ENCODE measurements at regions not wholly inside any gene's neighbourhood (a gene's known extent, or its start where the extent isn't known, plus 50 kb on each side); places are given as distances from the start of the nearest gene placed in this dataset.

DNA sequence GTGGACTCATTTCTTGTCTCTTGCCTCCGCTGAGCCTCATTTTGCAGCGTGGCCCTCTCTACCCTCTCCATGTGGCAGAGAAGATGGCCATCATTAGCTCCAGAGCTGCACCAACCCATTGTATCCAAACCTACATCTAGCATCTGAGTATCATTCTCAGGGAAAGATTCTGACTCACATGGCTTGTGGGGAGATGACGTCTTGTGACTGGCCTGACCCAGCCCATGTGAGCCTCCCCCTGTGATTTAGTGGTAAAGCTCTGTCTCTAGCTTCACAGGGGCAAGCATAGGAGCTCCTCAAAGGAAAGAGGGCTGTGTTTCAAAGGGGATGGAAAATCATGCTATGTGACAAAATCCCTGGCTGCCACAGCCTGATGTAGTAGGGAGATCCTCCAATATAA is 87.4 kb upstream of the RBMS1 start:
- peak; percentile 83 for DNase-seq
- H3K27ac ChIP-seq = no peak overlapping the region

DNA sequence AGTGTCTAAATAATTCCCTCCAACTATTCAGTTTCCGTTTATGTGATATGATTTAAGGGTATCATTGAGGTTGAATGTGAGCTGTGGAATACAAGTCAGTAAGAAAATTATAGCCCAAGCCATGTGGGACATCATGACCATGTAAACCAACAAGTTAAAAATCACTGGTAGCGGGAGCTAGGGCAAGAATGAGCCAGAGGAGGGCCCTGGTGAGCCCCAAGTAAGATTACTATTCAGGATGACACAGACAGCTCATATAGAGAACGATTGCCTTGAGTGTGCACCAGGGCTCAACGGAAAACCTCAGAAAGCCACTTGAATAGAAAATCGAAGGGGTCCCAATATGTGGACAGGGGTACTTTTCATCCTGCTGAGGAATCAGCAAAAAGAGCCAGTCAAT is 87.8 kb upstream of the RBMS1 start:
- TF ChIP-seq, protein P1, sequence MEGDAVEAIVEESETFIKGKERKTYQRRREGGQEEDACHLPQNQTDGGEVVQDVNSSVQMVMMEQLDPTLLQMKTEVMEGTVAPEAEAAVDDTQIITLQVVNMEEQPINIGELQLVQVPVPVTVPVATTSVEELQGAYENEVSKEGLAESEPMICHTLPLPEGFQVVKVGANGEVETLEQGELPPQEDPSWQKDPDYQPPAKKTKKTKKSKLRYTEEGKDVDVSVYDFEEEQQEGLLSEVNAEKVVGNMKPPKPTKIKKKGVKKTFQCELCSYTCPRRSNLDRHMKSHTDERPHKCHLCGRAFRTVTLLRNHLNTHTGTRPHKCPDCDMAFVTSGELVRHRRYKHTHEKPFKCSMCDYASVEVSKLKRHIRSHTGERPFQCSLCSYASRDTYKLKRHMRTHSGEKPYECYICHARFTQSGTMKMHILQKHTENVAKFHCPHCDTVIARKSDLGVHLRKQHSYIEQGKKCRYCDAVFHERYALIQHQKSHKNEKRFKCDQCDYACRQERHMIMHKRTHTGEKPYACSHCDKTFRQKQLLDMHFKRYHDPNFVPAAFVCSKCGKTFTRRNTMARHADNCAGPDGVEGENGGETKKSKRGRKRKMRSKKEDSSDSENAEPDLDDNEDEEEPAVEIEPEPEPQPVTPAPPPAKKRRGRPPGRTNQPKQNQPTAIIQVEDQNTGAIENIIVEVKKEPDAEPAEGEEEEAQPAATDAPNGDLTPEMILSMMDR (IDR thresholded peaks at IDR 0.05; ENCODE audit: low read depth, low read length, missing control alignments) = peak; percentile 25
- DNase-seq = no peak
- H3K36me3 ChIP-seq (replicated peaks) = no peaks in the 10 kb centered on the region
- no peak overlapping the region for H3K27ac ChIP-seq
- H3K27me3 ChIP-seq (replicated peaks) = no peaks in the 10 kb centered on the region
- in situ Hi-C loops (cut with HindIII; ENCODE audit: low pct_ligation_motif_present, low sequenced_read_pairs) = no loop called here
- H3K4me3 ChIP-seq (ENCODE audit: low read depth, low read length) = no peak overlapping the region

More for the DNA sequence above, 87.4 kb upstream of the RBMS1 start:
- Histone ChIP-seq H3K36me3 (replicated peaks) (no peaks in the 10 kb centered on the region), H3K4me3 (ENCODE audit: low read depth, low read length) (no peak overlapping the region), H3K27me3 (replicated peaks) (no peaks in the 10 kb centered on the region)
- TF ChIP-seq, protein P1 (IDR thresholded peaks at IDR 0.05; ENCODE audit: low read depth, low read length, missing control alignments) = no peak
- in situ Hi-C loops (cut with HindIII; ENCODE audit: low pct_ligation_motif_present, low sequenced_read_pairs) = no loop called here

DNA sequence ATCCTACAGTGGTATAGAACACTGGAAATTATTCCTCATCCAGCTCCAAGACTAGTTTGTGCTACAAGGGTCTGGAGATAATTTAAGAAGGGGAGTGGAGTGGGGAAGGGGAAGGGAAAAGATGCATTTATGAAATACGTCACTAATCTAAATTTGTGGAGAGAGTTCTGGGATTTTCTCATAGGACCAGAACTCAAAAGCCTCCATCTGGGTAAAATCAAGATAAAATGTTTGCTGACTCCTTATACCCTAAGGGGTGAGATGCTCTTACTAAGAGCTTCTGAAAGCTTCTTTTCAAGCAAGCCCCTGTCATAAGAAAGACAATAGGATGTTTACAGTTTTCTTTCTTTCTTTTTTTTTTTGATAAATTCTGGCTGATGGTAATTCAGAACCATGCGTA is 88.5 kb upstream of the RBMS1 start:
- no peaks in the 10 kb centered on the region for H3K36me3 ChIP-seq (replicated peaks)
- H3K27ac ChIP-seq = peak overlapping the region; percentile 64
- H3K4me3 ChIP-seq (ENCODE audit: low read depth, low read length) = no peak overlapping the region
- TF ChIP-seq, protein P1 (IDR thresholded peaks at IDR 0.05; ENCODE audit: low read depth, low read length, missing control alignments) = no peak
- no peaks in the 10 kb centered on the region for H3K27me3 ChIP-seq (replicated peaks)
- DNase-seq = no peak
- in situ Hi-C loops (cut with HindIII; ENCODE audit: low pct_ligation_motif_present, low sequenced_read_pairs) = no loop called here

DNA sequence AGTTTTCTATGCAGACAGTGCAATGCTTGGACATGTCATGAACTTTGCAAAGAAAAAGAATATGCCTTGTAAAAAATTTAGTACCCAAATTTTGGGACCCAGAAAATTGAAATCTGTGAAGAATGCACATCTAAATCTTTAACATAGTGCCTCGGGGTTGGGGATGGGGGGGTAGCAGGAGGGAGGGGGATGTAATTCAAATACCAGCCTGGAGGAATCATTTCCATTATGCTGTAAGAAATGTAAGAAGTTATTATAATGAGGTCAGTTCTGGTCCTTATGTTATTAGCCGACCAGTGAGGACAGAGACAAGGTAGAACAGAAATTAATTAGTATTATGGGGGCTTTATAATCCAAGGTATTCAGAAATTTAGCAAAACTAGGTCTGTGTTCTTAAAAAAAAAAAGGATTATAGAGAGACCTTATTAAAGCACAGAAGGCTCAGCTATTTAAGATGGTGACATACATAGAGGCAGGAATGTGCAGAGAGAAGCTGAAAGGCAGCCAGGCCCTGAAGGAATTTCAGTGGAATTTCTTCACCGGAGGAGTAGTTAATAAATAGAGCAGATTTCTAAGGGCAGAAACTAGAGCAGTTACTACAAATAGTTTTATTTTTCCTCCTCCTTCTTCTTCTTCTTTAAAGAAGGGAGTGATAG is 89.0 kb upstream of the RBMS1 start:
- peak; percentile 73 for DNase-seq
- Histone ChIP-seq H3K36me3 (replicated peaks) (no peaks in the 10 kb centered on the region), H3K27me3 (replicated peaks) (no peaks in the 10 kb centered on the region), H3K27ac (peak overlapping the region; percentile 64), H3K4me3 (ENCODE audit: low read depth, low read length) (no peak overlapping the region)
- in situ Hi-C loops (cut with HindIII; ENCODE audit: low pct_ligation_motif_present, low sequenced_read_pairs) = no loop called here
- TF ChIP-seq, protein P1 (IDR thresholded peaks at IDR 0.05; ENCODE audit: low read depth, low read length, missing control alignments) = no peak

DNA sequence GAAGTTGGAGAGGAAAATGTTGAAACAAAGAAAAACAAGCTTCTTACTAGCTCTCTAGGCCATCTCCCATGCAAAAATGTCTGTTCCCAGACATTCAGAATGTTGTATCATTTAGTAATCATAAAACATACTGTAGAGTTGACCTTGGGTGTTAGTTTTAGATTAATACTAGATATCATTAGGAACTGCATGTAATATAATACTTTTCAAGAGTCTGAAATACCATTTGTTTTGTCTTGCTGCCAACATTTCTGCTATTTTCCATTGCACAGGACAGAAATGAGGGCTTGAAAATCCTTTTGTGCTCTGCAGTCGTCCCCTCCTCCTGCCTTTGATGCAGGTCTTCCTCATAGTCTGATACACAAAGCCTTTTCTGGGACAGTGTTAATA is 89.5 kb upstream of the RBMS1 start:
- DNase-seq = peak; percentile 69

More for the DNA sequence above, 89.5 kb upstream of the RBMS1 start:
- no peaks in the 10 kb centered on the region for H3K27me3 ChIP-seq (replicated peaks)
- in situ Hi-C loops (cut with HindIII; ENCODE audit: low pct_ligation_motif_present, low sequenced_read_pairs) = no loop called here
- peak overlapping the region; percentile 64 for H3K27ac ChIP-seq
- TF ChIP-seq, protein P1 (IDR thresholded peaks at IDR 0.05; ENCODE audit: low read depth, low read length, missing control alignments) = no peak
- no peaks in the 10 kb centered on the region for H3K36me3 ChIP-seq (replicated peaks)
- no peak overlapping the region for H3K4me3 ChIP-seq (ENCODE audit: low read depth, low read length)
